Ishikawa (cell line): ENCODE measurements at regions not wholly inside any gene's neighbourhood (a gene's known extent, or its start where the extent isn't known, plus 50 kb on each side); places are given as distances from the start of the nearest gene placed in this dataset.

Source experiments
- CEBPB ChIP-seq: IDR thresholded peaks from 2 replicates; pipeline ENCODE4 v1.6.1; 2012
- CREB1 ChIP-seq: IDR thresholded peaks from 2 replicates; pipeline ENCODE4 v1.6.1; 2012; ENCODE audit warnings: low read depth
- EGR1 ChIP-seq: IDR thresholded peaks from 2 replicates; pipeline ENCODE4 v1.6.1; 2012
- EP300 ChIP-seq: IDR thresholded peaks from 2 replicates; pipeline ENCODE4 v1.6.1; 2012; ENCODE audit warnings: borderline replicate concordance
- FOXM1 ChIP-seq: IDR thresholded peaks from 2 replicates; pipeline ENCODE4 v1.6.1; 2012; ENCODE audit warnings: low read depth, borderline replicate concordance
- MAX ChIP-seq: IDR thresholded peaks from 2 replicates; pipeline ENCODE4 v1.6.1; 2012
- NFIC ChIP-seq: IDR thresholded peaks from 2 replicates; pipeline ENCODE4 v1.6.1; 2012
- RAD21 ChIP-seq: IDR thresholded peaks from 2 replicates; pipeline ENCODE4 v1.6.1; 2012; ENCODE audit warnings: low read depth
- REST ChIP-seq: IDR thresholded peaks from 2 replicates; pipeline ENCODE4 v1.6.1; 2012; ENCODE audit warnings: low read depth, mild to moderate bottlenecking
- TAF1 ChIP-seq: IDR thresholded peaks from 2 replicates; pipeline ENCODE4 v1.6.1; 2012; ENCODE audit warnings: low read depth, mild to moderate bottlenecking
- TCF12 ChIP-seq: IDR thresholded peaks from 2 replicates; pipeline ENCODE4 v1.6.1; 2012; ENCODE audit warnings: low read depth
- TEAD4 ChIP-seq: IDR thresholded peaks from 2 replicates; pipeline ENCODE4 v1.6.1; 2012
- USF1 ChIP-seq: IDR thresholded peaks from 2 replicates; pipeline ENCODE4 v1.6.1; 2012
- YY1 ChIP-seq: IDR thresholded peaks from 2 replicates; pipeline ENCODE4 v1.6.1; 2012; ENCODE audit warnings: low read depth
- ZBTB7A ChIP-seq: IDR thresholded peaks from 2 replicates; pipeline ENCODE4 v1.6.1; 2012; ENCODE audit warnings: low read depth

- TF ChIP-seq NFIC (no peak), EGR1 (no peak), CEBPB (no peak), FOXM1 (no peak), EP300 (no peak), CREB1 (no peak), USF1 (no peak), TEAD4 (no peak)
These were observed 665.0 kb upstream of the CBLB start for GRCh38 chr3:106533788-106534160.

- TF ChIP-seq CEBPB (no peak), MAX (no peak), YY1 (no peak), EGR1 (no peak), EP300 (no peak), USF1 (no peak), NFIC (no peak), FOXM1 (no peak), RAD21 (no peak), REST (no peak), CREB1 (no peak), TAF1 (no peak), ZBTB7A (no peak), TCF12 (no peak), TEAD4 (no peak)
These were observed 665.4 kb upstream of the CBLB start for GRCh38 chr3:106534206-106534605.

GRCh38 chr3:106540743-106541142 is 671.9 kb upstream of the CBLB start:
- TF ChIP-seq RAD21 (no peak), YY1 (no peak), MAX (no peak), FOXM1 (no peak), USF1 (no peak), TAF1 (no peak), REST (no peak), TEAD4 (no peak), TCF12 (no peak), EP300 (no peak), EGR1 (no peak), CEBPB (no peak)

- TF ChIP-seq USF1, result no peak
- TF ChIP-seq TEAD4, result no peak
- no peak for TF ChIP-seq FOXM1
- TF ChIP-seq EGR1, result no peak
- no peak for TF ChIP-seq YY1
- TF ChIP-seq TAF1, result no peak
- TF ChIP-seq EP300, result no peak
- TF ChIP-seq RAD21, result no peak
- TF ChIP-seq REST, result no peak
- TF ChIP-seq NFIC, result no peak
These were observed 673.4 kb upstream of the CBLB start for GRCh38 chr3:106542101-106542769.
